ENCODE measurements at regions not wholly inside any gene's neighbourhood (a gene's known extent, or its start where the extent isn't known, plus 50 kb on each side); places are given as distances from the start of the nearest gene placed in this dataset.

DNA sequence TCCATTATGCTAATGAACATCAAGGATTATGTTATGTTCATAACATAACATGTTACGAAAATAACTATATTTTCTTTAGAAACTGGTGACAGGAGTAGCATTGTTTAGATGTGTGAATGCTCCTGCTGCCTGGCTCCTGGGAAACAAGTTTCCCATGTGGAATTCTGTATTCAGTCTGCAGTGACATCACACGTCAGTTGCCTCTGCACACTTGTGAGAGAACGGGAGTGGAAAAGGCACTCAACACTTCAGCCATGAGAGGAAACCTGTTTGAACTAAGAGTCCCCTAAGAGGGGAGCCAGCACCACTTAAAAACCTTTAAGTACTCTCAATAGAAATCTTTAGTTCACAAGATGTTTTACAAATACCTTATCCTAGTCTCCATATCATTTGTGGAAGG is 140.3 kb upstream of the FAM20C start:
- peaks cover 11% of the 10 kb centered on the region for H3K4me1 Mint-ChIP-seq
- Histone ChIP-seq H3K27ac (ENCODE audit: low read depth) (no peak overlapping the region), H3K79me2 (replicated peaks; ENCODE audit: insufficient read depth) (no peaks in the 10 kb centered on the region), H3K4me2 (no peak overlapping the region), H3K4me1 (ENCODE audit: insufficient read depth) (no peaks in the 10 kb centered on the region), H3K9me2 (ENCODE audit: insufficient read depth) (no peaks in the 10 kb centered on the region), H2AFZ (no peak overlapping the region), H3F3A (replicated peaks; ENCODE audit: low read depth) (no peaks in the 10 kb centered on the region), H4K20me1 (replicated peaks; ENCODE audit: insufficient read depth) (no peaks in the 10 kb centered on the region), H3K36me3 (ENCODE audit: insufficient read depth) (no peaks in the 10 kb centered on the region), H3K4me3 (no peak overlapping the region), H3K27me3 (ENCODE audit: insufficient read depth) (no peaks in the 10 kb centered on the region)
- DNase-seq (ENCODE audit: low spot score) (no peak), ATAC-seq (no peak)
- TF ChIP-seq, protein P1, sequence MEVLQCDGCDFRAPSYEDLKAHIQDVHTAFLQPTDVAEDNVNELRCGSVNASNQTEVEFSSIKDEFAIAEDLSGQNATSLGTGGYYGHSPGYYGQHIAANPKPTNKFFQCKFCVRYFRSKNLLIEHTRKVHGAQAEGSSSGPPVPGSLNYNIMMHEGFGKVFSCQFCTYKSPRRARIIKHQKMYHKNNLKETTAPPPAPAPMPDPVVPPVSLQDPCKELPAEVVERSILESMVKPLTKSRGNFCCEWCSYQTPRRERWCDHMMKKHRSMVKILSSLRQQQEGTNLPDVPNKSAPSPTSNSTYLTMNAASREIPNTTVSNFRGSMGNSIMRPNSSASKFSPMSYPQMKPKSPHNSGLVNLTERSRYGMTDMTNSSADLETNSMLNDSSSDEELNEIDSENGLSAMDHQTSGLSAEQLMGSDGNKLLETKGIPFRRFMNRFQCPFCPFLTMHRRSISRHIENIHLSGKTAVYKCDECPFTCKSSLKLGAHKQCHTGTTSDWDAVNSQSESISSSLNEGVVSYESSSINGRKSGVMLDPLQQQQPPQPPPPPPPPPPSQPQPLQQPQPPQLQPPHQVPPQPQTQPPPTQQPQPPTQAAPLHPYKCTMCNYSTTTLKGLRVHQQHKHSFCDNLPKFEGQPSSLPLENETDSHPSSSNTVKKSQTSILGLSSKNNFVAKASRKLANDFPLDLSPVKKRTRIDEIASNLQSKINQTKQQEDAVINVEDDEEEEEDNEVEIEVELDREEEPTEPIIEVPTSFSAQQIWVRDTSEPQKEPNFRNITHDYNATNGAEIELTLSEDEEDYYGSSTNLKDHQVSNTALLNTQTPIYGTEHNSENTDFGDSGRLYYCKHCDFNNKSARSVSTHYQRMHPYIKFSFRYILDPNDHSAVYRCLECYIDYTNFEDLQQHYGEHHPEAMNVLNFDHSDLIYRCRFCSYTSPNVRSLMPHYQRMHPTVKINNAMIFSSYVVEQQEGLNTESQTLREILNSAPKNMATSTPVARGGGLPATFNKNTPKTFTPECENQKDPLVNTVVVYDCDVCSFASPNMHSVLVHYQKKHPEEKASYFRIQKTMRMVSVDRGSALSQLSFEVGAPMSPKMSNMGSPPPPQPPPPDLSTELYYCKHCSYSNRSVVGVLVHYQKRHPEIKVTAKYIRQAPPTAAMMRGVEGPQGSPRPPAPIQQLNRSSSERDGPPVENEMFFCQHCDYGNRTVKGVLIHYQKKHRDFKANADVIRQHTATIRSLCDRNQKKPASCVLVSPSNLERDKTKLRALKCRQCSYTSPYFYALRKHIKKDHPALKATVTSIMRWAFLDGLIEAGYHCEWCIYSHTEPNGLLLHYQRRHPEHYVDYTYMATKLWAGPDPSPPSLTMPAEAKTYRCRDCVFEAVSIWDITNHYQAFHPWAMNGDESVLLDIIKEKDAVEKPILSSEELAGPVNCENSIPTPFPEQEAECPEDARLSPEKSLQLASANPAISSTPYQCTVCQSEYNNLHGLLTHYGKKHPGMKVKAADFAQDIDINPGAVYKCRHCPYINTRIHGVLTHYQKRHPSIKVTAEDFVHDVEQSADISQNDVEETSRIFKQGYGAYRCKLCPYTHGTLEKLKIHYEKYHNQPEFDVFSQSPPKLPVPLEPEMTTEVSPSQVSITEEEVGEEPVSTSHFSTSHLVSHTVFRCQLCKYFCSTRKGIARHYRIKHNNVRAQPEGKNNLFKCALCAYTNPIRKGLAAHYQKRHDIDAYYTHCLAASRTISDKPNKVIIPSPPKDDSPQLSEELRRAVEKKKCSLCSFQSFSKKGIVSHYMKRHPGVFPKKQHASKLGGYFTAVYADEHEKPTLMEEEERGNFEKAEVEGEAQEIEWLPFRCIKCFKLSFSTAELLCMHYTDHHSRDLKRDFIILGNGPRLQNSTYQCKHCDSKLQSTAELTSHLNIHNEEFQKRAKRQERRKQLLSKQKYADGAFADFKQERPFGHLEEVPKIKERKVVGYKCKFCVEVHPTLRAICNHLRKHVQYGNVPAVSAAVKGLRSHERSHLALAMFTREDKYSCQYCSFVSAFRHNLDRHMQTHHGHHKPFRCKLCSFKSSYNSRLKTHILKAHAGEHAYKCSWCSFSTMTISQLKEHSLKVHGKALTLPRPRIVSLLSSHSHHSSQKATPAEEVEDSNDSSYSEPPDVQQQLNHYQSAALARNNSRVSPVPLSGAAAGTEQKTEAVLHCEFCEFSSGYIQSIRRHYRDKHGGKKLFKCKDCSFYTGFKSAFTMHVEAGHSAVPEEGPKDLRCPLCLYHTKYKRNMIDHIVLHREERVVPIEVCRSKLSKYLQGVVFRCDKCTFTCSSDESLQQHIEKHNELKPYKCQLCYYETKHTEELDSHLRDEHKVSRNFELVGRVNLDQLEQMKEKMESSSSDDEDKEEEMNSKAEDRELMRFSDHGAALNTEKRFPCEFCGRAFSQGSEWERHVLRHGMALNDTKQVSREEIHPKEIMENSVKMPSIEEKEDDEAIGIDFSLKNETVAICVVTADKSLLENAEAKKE (CRISPR knock-in tag; IDR thresholded peaks at IDR 0.05) = no peak
- TF ChIP-seq, protein P2, sequence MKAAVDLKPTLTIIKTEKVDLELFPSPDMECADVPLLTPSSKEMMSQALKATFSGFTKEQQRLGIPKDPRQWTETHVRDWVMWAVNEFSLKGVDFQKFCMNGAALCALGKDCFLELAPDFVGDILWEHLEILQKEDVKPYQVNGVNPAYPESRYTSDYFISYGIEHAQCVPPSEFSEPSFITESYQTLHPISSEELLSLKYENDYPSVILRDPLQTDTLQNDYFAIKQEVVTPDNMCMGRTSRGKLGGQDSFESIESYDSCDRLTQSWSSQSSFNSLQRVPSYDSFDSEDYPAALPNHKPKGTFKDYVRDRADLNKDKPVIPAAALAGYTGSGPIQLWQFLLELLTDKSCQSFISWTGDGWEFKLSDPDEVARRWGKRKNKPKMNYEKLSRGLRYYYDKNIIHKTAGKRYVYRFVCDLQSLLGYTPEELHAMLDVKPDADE (IDR thresholded peaks at IDR 0.05) = no peak
- TF ChIP-seq, protein P3, sequence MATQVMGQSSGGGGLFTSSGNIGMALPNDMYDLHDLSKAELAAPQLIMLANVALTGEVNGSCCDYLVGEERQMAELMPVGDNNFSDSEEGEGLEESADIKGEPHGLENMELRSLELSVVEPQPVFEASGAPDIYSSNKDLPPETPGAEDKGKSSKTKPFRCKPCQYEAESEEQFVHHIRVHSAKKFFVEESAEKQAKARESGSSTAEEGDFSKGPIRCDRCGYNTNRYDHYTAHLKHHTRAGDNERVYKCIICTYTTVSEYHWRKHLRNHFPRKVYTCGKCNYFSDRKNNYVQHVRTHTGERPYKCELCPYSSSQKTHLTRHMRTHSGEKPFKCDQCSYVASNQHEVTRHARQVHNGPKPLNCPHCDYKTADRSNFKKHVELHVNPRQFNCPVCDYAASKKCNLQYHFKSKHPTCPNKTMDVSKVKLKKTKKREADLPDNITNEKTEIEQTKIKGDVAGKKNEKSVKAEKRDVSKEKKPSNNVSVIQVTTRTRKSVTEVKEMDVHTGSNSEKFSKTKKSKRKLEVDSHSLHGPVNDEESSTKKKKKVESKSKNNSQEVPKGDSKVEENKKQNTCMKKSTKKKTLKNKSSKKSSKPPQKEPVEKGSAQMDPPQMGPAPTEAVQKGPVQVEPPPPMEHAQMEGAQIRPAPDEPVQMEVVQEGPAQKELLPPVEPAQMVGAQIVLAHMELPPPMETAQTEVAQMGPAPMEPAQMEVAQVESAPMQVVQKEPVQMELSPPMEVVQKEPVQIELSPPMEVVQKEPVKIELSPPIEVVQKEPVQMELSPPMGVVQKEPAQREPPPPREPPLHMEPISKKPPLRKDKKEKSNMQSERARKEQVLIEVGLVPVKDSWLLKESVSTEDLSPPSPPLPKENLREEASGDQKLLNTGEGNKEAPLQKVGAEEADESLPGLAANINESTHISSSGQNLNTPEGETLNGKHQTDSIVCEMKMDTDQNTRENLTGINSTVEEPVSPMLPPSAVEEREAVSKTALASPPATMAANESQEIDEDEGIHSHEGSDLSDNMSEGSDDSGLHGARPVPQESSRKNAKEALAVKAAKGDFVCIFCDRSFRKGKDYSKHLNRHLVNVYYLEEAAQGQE (IDR thresholded peaks at IDR 0.05; ENCODE audit: unreplicated experiment) = no peak
- no peak for TF ChIP-seq STAT1 (IDR thresholded peaks at IDR 0.05; ENCODE audit: unreplicated experiment)
- no peak for TF ChIP-seq CREB1 (CRISPR knock-in tag; IDR thresholded peaks at IDR 0.05; ENCODE audit: low read depth)
- no peak for TF ChIP-seq ZNF331 (CRISPR knock-in tag; IDR thresholded peaks at IDR 0.05; ENCODE audit: low read depth)
- TF ChIP-seq, protein P4, sequence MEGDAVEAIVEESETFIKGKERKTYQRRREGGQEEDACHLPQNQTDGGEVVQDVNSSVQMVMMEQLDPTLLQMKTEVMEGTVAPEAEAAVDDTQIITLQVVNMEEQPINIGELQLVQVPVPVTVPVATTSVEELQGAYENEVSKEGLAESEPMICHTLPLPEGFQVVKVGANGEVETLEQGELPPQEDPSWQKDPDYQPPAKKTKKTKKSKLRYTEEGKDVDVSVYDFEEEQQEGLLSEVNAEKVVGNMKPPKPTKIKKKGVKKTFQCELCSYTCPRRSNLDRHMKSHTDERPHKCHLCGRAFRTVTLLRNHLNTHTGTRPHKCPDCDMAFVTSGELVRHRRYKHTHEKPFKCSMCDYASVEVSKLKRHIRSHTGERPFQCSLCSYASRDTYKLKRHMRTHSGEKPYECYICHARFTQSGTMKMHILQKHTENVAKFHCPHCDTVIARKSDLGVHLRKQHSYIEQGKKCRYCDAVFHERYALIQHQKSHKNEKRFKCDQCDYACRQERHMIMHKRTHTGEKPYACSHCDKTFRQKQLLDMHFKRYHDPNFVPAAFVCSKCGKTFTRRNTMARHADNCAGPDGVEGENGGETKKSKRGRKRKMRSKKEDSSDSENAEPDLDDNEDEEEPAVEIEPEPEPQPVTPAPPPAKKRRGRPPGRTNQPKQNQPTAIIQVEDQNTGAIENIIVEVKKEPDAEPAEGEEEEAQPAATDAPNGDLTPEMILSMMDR (conservative IDR thresholded peaks at IDR 0.05; ENCODE audit: low read depth in 2 of 2) = no peak
- TF ChIP-seq JUNB (IDR thresholded peaks at IDR 0.05; ENCODE audit: unreplicated experiment) = no peak
- no peak for TF ChIP-seq POLR2AphosphoS5 (IDR thresholded peaks at IDR 0.05; ENCODE audit: low read depth)
- no peak for TF ChIP-seq NANOG (IDR thresholded peaks at IDR 0.05; ENCODE audit: borderline replicate concordance)
- no peak for TF ChIP-seq EZH2 (IDR thresholded peaks at IDR 0.05; ENCODE audit: low read depth, unreplicated experiment)
- TF ChIP-seq EZH2phosphoT487 (IDR thresholded peaks at IDR 0.05; ENCODE audit: unreplicated experiment) = no peak
- TF ChIP-seq ZNF114 (CRISPR knock-in tag; IDR thresholded peaks at IDR 0.05) = no peak
- H3K9me3 Mint-ChIP-seq = no peaks in the 10 kb centered on the region; the same call in 2 of the 3 replicates
- H3K4me3 Mint-ChIP-seq = no peak overlapping the region
- peaks cover 13% of the 10 kb centered on the region for H3K27me3 Mint-ChIP-seq (ENCODE audit: insufficient read depth, low read depth, poor library complexity)
- no peaks in the 10 kb centered on the region; the same call in 2 of the 3 replicates for H3K36me3 Mint-ChIP-seq (ENCODE audit: low read depth)
- no peak overlapping the region for H3K27ac Mint-ChIP-seq

Measured in GM23338 (cell line).